SJCRH30 (cell line): ENCODE measurements at regions not wholly inside any gene's neighbourhood (a gene's known extent, or its start where the extent isn't known, plus 50 kb on each side); places are given as distances from the start of the nearest gene placed in this dataset.

Experiments used
- DNase-seq, 2 experiments: peaks; one replicate each; pipeline ENCODE4 v3.0.0-alpha.2; 2015 to 2020
- H3K27ac ChIP-seq: fragments of 250-450 bp; sonication (Bioruptor Pico); 2 replicates; pipeline ENCODE4 v1.5.1; 2020; ENCODE audit warnings: mild to moderate bottlenecking, moderate library complexity
- H3K27me3 ChIP-seq: fragments of 250-450 bp; sonication (Bioruptor Pico); 2 replicates; pipeline ENCODE4 v1.5.1; 2020; ENCODE audit warnings: mild to moderate bottlenecking, moderate library complexity
- H3K36me3 ChIP-seq: fragments of 250-450 bp; sonication (Bioruptor Pico); 2 replicates; pipeline ENCODE4 v1.5.1; 2020; ENCODE audit warnings: mild to moderate bottlenecking, moderate library complexity
- H3K4me1 ChIP-seq: fragments of 250-450 bp; sonication (Bioruptor Pico); 2 replicates; pipeline ENCODE4 v1.5.1; 2020; ENCODE audit warnings: mild to moderate bottlenecking, moderate library complexity
- H3K4me3 ChIP-seq: fragments of 250-450 bp; sonication (Bioruptor Pico); 2 replicates; pipeline ENCODE4 v1.5.1; 2020; ENCODE audit warnings: mild to moderate bottlenecking, moderate library complexity
- H3K9me3 ChIP-seq: fragments of 250-450 bp; sonication (Bioruptor Pico); replicated peaks from 2 replicates; pipeline ENCODE4 v1.5.1; 2020; ENCODE audit warnings: mild to moderate bottlenecking, moderate library complexity

DNA sequence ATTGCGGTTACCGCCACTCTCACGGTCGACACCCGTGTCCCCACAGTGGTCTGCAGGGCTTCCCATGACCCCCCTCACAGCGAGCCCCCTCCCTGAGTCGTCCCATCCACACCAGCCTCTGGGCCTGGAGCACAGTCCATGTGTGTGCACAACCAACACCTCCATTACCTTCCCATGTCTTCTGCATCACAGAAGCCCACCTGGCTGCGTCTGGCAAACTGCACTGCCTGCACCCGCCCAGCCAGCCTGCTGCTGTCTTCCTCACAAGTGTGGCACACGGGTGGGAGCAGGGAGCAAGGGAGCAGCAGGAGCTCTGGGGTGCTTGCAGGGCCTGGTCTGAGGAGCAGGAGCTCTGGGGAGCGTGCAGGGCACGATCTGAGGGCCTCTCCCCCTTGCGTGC, 415.3 kb upstream of the IRX4 start:
- no peaks in the 10 kb centered on the region for H3K27me3 ChIP-seq
- H3K27ac ChIP-seq = no peak overlapping the region
- no peaks in the 10 kb centered on the region for H3K36me3 ChIP-seq
- no peaks in the 10 kb centered on the region for H3K9me3 ChIP-seq
- no peak for DNase-seq
- H3K4me1 ChIP-seq = no peaks in the 10 kb centered on the region
- no peak overlapping the region for H3K4me3 ChIP-seq

DNA sequence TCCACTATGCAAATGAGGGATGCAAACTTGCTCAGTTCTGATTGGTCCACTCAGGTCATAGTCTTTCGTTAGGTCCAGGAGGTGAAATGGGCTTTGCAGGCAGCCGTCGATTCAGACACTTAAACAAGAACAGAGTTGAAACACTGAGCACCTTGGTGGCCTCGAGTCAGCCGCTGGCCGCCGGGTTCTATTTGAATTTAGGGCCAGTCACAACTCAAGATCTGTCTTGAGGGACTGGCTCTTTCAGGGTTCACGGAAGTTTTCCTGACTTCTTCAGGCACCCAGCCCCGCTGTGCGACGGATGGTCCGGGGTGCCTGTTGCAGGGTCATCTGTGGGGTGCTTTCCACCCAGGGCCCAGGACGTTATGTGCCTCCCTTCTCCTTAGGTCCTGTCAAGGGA, 412.8 kb upstream of the IRX4 start:
- H3K27me3 ChIP-seq = no peaks in the 10 kb centered on the region
- no peaks in the 10 kb centered on the region for H3K9me3 ChIP-seq
- no peaks in the 10 kb centered on the region for H3K4me1 ChIP-seq
- DNase-seq = no peak
- no peaks in the 10 kb centered on the region for H3K36me3 ChIP-seq
- H3K4me3 ChIP-seq = no peak overlapping the region
- no peak overlapping the region for H3K27ac ChIP-seq

DNA sequence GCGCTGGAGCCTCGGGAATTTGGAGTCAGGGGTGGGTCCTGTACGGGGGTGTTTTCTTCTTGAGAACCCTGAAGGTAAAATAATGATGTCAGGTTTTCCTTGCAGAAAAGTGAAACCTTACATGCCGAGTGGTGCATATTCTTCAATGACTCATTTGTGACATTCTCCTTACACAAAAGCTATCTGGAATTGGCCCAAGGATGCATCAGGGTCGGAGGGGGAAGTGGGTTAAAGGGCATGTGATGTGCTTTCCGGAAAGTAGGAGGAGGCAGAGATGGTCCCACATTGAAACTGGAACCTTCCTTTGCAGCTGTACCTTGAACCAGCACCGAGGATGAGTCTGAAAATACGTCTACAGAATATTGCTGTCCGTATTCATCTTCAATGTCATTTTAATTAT, 411.2 kb upstream of the IRX4 start:
- H3K4me3 ChIP-seq = no peak overlapping the region
- H3K36me3 ChIP-seq = no peaks in the 10 kb centered on the region
- H3K4me1 ChIP-seq = no peaks in the 10 kb centered on the region
- no peaks in the 10 kb centered on the region for H3K27me3 ChIP-seq
- no peak overlapping the region for H3K27ac ChIP-seq
- no peak for DNase-seq
- H3K9me3 ChIP-seq = no peaks in the 10 kb centered on the region

DNA sequence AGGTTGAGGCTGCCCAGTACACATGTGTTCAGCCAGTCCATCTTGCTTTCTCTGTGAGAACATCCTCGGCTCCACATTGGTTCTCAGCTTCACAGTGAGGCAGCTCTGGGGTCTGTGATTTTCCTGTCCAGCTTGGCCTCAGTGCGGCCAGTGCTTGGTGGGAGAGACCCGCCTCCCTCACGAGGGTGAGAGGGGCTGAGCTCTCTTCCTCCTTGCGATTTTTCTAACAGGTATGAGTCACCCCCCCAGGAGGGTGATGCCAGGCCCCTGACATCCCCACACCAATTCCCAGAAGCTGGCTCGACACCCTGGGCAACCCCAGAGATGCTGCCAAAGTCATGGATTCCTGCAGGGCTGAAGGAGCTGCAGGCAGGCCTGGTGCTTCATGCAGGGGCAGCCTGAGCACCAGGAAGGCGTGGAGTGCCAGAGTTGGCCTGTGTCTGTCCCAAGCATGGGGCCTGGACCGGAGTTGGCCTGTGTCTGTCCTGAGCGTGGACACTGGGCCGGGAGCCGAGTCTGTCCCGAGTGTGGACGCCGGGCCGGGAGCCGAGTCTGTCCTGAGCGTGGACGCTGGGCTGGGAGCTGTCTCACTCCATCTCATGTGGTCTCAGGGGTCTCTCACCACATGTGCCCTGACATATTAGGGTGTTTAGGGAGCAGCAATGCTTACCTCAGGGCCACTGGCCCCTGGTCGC, 408.6 kb upstream of the IRX4 start:
- H3K4me3 ChIP-seq = no peak overlapping the region
- H3K27ac ChIP-seq = no peak overlapping the region
- H3K9me3 ChIP-seq = no peaks in the 10 kb centered on the region
- DNase-seq = no peak
- no peaks in the 10 kb centered on the region for H3K36me3 ChIP-seq
- H3K4me1 ChIP-seq = no peaks in the 10 kb centered on the region
- no peaks in the 10 kb centered on the region for H3K27me3 ChIP-seq

DNA sequence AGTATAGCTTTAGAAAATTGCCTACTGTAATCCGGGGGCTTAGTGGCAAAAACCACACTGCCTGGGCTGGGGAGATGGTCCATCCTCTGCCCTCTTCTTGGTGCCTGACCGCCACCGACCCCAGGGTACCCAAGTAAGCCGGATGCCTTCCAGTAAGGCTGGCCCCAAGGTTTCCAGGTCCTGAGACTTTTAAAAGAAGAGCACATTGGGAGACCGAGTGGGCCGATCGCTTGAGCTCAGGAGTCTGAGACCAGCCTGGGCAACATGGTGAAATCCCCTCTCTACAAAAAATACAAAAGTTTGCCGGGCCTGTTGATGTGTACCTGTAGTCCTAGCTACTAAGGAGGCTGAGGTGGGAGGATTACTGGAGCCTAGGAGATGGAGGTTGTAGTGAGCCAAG, 406.7 kb upstream of the IRX4 start:
- no peak for DNase-seq
- H3K4me1 ChIP-seq = no peaks in the 10 kb centered on the region
- no peaks in the 10 kb centered on the region for H3K9me3 ChIP-seq
- no peak overlapping the region for H3K4me3 ChIP-seq
- no peak overlapping the region for H3K27ac ChIP-seq
- H3K27me3 ChIP-seq = no peaks in the 10 kb centered on the region
- no peaks in the 10 kb centered on the region for H3K36me3 ChIP-seq

DNA sequence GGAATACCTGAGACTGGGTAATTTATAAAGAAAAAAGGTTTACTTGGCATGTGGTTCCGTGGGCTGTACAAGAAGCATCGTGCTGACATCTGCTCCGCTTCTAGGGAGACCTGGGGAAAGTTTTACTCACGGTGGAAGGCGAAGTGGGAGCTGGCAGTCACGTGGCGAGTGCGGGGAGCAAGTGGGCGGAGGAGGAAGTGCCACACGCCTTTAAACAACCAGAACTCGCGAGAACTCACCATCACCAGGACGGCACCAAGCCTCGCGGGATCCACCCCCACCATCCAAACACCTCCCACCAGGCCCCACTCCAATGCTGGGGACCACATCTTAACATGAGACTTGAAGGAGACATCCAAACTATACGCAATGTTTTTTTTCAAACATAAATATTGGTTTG, 406.2 kb upstream of the IRX4 start:
- Histone ChIP-seq H3K36me3 (no peaks in the 10 kb centered on the region), H3K9me3 (no peaks in the 10 kb centered on the region), H3K4me3 (no peak overlapping the region), H3K27me3 (no peaks in the 10 kb centered on the region), H3K4me1 (no peaks in the 10 kb centered on the region), H3K27ac (no peak overlapping the region)
- DNase-seq = no peak

DNA sequence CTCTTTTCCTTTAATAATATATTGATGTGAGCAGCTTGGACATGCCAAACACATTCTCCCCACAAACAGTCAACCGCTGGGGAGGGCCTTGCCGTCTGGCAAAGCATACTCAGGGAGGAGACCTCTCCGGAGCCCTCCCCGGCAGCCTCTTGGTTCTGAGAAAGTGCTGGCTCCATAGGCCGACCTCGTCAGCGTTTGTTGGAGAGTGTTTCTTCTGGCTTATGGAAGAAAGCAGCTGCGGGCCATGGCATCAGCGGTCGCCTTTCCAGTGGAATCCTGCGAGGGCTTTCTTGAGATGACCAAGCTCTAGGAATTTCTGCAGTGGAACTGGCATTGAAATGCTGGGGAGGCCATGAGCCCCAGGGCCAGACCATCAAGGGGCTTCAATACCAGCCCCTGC, 405.7 kb upstream of the IRX4 start:
- H3K4me1 ChIP-seq = no peaks in the 10 kb centered on the region
- no peaks in the 10 kb centered on the region for H3K27me3 ChIP-seq
- H3K27ac ChIP-seq = no peak overlapping the region
- H3K36me3 ChIP-seq = no peaks in the 10 kb centered on the region
- DNase-seq = no peak
- no peaks in the 10 kb centered on the region for H3K9me3 ChIP-seq
- H3K4me3 ChIP-seq = no peak overlapping the region

DNA sequence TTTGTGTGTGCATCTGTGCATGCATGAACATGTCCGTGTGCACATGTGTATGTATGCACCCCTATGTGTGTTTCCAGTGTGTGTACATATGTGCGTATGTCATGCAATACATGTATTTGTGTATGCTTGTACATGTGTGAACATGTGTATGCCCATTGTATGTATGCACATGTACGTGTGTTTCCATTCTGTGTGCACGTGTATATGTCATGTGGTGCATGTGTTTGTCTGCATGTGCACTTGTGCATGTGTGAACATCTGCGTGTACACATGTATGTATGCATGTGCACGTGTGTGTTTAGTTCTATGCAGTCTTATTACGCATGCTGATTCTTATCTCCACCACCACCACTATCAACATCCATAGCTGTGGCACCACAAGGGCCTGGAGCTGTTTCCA, 403.5 kb upstream of the IRX4 start:
- Histone ChIP-seq H3K4me1 (no peaks in the 10 kb centered on the region), H3K36me3 (no peaks in the 10 kb centered on the region), H3K27ac (no peak overlapping the region), H3K4me3 (no peak overlapping the region), H3K9me3 (no peaks in the 10 kb centered on the region), H3K27me3 (no peaks in the 10 kb centered on the region)
- no peak for DNase-seq

DNA sequence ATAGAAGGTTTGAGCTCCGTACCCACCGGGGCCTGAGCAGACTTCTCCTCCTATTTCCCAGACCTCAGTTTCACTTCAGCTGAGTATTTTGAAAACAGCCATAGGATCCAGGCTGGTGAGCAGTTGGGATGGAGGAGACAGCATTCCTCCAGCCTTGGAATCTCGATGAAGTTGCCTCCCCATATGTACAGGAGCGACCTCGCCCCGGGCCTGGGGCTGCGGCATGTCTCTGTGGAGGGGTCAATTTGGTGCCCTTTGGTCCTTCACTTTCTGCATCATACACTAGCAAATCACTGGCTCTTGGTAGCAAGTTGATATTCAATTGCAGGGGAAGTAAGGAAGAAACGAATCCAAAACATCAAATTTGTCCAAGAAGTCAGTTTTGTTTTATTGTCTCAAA, 402.0 kb upstream of the IRX4 start:
- DNase-seq = no peak
- Histone ChIP-seq H3K9me3 (no peaks in the 10 kb centered on the region), H3K4me1 (no peaks in the 10 kb centered on the region), H3K36me3 (no peaks in the 10 kb centered on the region), H3K4me3 (no peak overlapping the region), H3K27me3 (no peaks in the 10 kb centered on the region), H3K27ac (no peak overlapping the region)

DNA sequence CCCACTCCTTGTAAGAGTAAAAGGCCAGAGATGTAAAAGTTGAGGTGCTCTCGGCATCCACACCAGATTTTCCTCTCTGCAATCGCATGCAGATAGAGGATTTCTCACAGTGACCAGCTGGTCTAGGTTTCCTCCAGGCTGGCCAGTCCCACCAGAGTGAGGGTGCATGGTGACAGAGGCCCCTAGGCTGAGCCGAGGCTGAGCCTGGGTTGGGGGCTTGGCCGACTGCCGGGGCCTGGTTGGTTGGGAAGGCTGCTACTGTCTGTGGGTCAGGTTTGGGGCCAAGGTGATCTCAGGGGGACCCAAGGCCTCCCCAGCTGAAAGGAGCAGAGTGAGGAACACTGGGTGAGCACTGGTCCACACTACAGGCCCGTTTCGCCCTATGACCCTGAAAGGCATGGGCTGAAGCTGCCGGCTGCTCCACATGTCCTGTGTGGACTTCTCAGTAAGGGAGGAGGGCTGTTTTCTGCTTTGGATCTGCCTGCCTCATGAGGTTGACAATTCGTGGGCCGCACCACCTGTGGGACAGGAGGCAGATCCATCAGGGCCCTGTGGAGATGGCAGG, 400.8 kb upstream of the IRX4 start:
- DNase-seq = no peak
- Histone ChIP-seq H3K27me3 (no peaks in the 10 kb centered on the region), H3K27ac (no peak overlapping the region), H3K9me3 (no peaks in the 10 kb centered on the region), H3K4me3 (no peak overlapping the region), H3K4me1 (no peaks in the 10 kb centered on the region), H3K36me3 (no peaks in the 10 kb centered on the region)

DNA sequence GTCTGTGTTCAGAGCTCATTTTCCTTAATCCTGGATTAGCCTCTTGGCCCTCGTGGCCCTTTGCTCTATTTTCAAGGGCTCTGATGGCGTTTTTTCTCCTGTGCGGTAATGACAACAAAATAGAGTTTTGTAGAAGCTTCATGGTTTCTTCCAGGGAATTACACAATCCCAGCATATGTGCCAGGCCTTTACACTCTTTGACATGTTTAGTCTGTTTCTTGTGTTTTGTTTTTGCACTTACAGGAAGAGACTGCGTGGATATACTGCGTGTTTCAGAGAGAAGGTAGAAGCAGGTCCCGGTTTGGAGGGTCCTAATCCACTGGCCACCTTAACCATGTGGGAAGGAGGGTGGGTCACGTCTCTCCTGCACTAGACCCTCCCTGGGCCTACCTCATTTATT, 400.2 kb upstream of the IRX4 start:
- no peak overlapping the region for H3K4me3 ChIP-seq
- no peaks in the 10 kb centered on the region for H3K9me3 ChIP-seq
- no peaks in the 10 kb centered on the region for H3K4me1 ChIP-seq
- no peak for DNase-seq
- H3K27me3 ChIP-seq = no peaks in the 10 kb centered on the region
- no peaks in the 10 kb centered on the region for H3K36me3 ChIP-seq
- no peak overlapping the region for H3K27ac ChIP-seq

DNA sequence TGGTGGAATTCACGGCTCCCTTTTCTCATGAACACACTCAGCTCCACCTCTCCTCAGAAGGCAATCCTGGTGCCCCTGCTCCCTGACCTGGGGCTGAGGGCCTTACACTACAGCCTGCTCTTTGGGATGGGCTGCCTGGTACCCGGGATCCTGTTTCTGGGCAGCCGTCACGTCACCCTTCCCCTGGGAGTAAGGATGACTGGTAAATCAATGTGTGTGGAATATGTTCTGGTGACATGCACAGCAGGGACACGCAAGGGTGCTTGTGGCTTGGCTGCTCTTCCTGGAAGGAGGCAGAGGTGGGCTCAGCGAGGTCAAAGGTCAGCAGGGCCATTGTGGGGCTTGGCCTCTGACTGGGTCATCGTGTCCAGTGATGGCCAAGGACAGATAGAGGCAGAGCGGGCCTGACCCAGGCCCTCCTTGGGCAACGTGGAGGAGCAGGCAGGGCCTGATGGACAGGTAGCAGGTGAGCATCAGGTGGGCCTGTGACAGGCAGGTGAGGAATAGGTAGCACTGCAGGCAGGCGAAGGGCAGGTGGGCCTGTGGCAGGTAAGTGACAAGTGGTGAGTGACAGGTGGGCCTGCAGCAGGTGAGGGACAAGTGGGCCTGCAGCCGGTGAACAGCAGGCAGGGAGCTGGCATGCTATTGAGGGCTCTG, 399.4 kb upstream of the IRX4 start:
- H3K4me1 ChIP-seq = no peaks in the 10 kb centered on the region
- no peaks in the 10 kb centered on the region for H3K27me3 ChIP-seq
- no peak overlapping the region for H3K27ac ChIP-seq
- no peaks in the 10 kb centered on the region for H3K9me3 ChIP-seq
- no peak for DNase-seq
- no peaks in the 10 kb centered on the region for H3K36me3 ChIP-seq
- no peak overlapping the region for H3K4me3 ChIP-seq

DNA sequence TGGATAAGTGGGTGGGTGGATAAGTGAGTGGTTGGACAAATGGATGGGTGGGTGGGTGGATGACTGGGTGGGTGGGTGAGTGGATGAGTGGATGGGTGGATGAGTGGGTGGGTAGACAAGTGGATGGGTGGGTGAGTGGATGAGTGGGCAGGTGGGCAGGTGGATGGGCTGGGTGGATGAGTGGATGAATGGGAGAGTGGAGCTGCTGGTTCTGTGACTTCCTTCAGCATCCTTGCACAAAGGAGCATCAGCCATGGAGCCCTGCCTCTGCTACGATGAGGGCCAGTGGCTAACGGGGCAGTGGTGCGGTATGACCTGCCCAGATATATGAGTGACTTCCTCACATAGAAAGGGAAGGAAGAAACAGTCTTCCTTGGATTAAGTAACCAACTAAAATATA, 398.7 kb upstream of the IRX4 start:
- Histone ChIP-seq H3K4me3 (no peak overlapping the region), H3K27me3 (no peaks in the 10 kb centered on the region), H3K27ac (no peak overlapping the region), H3K36me3 (no peaks in the 10 kb centered on the region), H3K9me3 (no peaks in the 10 kb centered on the region), H3K4me1 (no peaks in the 10 kb centered on the region)
- no peak for DNase-seq

DNA sequence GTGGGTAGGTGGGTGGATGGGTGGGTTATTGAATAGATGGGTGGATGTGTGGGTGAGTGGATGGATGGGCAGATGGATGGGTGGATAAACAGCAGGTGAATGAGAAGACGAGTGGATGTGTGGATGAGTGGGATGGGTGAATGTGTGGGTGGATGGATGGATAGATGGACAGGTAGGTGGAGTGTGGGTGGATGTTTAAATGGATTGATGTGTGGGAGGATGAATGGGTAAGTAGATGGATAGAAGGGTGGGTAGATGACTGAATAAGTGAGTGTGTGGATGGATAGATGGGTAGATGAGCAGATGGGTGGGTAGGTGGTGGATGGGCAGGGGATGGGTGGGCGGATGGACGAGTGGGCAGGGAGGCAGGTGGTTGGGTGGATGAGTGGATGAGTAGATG, 397.6 kb upstream of the IRX4 start:
- Histone ChIP-seq H3K4me1 (no peaks in the 10 kb centered on the region), H3K27ac (no peak overlapping the region), H3K4me3 (no peak overlapping the region), H3K9me3 (no peaks in the 10 kb centered on the region), H3K36me3 (no peaks in the 10 kb centered on the region), H3K27me3 (no peaks in the 10 kb centered on the region)
- no peak for DNase-seq

DNA sequence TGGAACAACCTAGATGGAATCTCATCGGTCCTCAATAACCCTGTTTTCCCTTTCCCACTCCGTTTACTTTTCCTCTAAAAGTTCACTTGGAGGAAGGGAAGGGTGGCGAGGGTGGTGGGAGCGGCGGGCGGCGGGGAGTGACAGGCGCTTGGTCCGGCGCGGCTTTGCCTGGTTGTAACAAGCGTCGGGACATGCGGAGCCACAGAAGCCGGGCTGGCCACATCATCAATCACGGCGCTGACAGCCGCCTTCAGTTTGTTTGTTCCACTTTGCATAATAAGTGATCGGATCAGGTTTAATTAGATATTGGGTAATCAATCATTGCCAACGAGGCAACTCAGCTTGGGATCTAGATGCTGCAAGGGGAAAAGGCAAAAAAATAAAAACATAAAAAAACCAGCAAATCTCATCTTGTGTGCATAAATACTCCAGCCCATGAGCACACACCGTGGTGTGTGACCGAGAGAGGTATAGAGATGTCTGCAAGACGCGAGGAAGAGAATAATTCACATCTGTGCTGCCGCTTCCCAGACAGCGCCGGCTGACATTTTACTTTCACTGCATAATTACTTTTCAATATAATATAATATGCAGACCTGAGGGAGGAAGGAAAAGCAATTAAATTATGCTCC, 396.2 kb upstream of the IRX4 start:
- H3K27me3 ChIP-seq = no peaks in the 10 kb centered on the region
- no peaks in the 10 kb centered on the region for H3K4me1 ChIP-seq
- no peaks in the 10 kb centered on the region for H3K36me3 ChIP-seq
- no peaks in the 10 kb centered on the region for H3K9me3 ChIP-seq
- no peak overlapping the region for H3K4me3 ChIP-seq
- DNase-seq = no peak
- no peak overlapping the region for H3K27ac ChIP-seq
